ENCODE measurements at regions not wholly inside any gene's neighbourhood (a gene's known extent, or its start where the extent isn't known, plus 50 kb on each side); places are given as distances from the start of the nearest gene placed in this dataset.

DNA sequence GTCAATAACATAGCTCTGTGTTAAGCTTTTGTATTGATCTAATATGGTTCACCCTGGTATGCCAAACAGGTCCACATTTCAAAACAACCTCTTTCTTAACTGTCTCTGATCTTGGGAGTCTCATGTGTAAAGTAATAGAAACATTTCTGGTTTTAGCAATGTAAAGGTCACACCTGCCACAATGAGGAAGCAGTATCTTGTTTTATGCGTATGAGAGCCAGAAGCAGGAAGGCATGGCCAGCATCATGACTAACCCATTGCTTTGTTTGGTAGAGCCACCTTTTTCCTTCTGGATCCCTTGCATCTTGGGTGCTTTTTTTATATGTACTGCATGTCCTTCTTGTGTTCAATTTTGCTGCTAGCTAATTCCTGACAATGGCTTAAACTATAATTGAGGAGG, 411.3 kb upstream of the SEMA3C start:
- Histone ChIP-seq H3K4me1 (ENCODE audit: control insufficient read depth in 1 of 2, insufficient read depth in 1 of 2, low read depth in 1 of 2, low read length in 1 of 2) (no peaks in the 10 kb centered on the region), H3K27me3 (no peaks in the 10 kb centered on the region), H3K36me3 (no peaks in the 10 kb centered on the region), H3K4me3 (ENCODE audit: low read depth in 1 of 2, low read length in 1 of 2) (no peak overlapping the region), H3K27ac (no peak overlapping the region), H3K9me3 (no peaks in the 10 kb centered on the region)
- TF ChIP-seq, protein P1, sequence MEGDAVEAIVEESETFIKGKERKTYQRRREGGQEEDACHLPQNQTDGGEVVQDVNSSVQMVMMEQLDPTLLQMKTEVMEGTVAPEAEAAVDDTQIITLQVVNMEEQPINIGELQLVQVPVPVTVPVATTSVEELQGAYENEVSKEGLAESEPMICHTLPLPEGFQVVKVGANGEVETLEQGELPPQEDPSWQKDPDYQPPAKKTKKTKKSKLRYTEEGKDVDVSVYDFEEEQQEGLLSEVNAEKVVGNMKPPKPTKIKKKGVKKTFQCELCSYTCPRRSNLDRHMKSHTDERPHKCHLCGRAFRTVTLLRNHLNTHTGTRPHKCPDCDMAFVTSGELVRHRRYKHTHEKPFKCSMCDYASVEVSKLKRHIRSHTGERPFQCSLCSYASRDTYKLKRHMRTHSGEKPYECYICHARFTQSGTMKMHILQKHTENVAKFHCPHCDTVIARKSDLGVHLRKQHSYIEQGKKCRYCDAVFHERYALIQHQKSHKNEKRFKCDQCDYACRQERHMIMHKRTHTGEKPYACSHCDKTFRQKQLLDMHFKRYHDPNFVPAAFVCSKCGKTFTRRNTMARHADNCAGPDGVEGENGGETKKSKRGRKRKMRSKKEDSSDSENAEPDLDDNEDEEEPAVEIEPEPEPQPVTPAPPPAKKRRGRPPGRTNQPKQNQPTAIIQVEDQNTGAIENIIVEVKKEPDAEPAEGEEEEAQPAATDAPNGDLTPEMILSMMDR (IDR thresholded peaks at IDR 0.05): no peak

DNA sequence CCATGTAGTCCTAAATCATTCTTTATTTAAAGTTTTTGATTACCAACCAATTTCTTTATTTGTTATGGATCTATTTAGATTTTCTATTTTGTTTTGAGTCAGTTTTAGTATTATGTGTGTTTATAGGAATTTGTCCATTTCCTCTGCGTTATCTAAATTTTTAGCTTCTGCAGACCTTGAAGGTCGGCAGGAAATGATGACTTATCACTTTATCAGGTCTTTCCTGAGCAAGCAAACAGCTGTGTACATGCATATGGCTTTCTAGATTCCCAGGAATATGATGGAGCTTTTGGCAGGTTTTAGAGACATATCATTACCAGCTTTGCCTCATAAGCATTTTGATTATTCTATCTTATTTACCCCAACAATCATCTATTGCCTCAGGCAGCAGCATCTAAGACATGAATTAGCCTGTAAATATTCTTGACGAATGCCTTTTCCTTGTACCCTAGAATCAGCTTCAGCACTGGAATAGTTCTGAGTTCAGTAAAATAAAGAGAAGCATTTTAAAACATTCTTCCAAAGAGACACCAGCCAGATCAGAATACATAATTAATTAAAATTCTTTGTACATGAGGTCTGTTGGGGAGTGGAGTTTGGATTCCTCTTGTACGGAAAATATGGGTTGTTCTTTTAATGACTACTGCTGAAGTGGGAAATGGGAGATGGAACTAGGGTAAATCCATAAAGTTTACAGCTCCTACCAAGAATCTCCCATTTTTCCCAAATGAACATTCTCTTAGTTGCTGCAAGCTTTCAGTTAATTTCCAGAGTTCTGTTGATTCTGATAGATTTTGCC, 408.8 kb upstream of the SEMA3C start:
- no peaks in the 10 kb centered on the region for H3K36me3 ChIP-seq
- no peaks in the 10 kb centered on the region for H3K9me3 ChIP-seq
- no peaks in the 10 kb centered on the region for H3K4me1 ChIP-seq (ENCODE audit: control insufficient read depth in 1 of 2, insufficient read depth in 1 of 2, low read depth in 1 of 2, low read length in 1 of 2)
- TF ChIP-seq, protein P1 (IDR thresholded peaks at IDR 0.05): no peak
- no peaks in the 10 kb centered on the region for H3K27me3 ChIP-seq
- no peak overlapping the region for H3K27ac ChIP-seq
- no peak overlapping the region for H3K4me3 ChIP-seq (ENCODE audit: low read depth in 1 of 2, low read length in 1 of 2)

DNA sequence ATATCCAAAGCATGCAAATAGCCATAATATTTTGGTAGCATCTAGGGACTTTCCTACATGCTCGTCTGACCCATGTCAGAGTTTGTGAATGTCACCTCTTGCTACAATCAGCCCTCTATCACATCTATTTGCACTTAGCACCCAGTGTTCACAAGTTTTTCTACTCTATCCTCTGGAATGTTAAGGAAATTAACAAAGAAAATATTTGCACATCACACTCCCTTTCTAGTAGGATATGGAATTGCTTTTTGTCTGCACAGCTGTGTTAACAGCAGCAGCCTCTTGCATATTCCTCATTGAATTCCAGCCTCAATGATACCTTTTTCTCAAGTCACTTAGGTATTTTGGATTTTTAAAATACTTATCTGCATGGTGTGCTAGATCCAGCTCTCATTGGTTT, 403.1 kb upstream of the SEMA3C start:
- no peaks in the 10 kb centered on the region for H3K9me3 ChIP-seq
- no peaks in the 10 kb centered on the region for H3K36me3 ChIP-seq
- no peaks in the 10 kb centered on the region for H3K27me3 ChIP-seq
- TF ChIP-seq, protein P1 (IDR thresholded peaks at IDR 0.05): no peak
- H3K27ac ChIP-seq: no peak overlapping the region
- no peak overlapping the region for H3K4me3 ChIP-seq (ENCODE audit: low read depth in 1 of 2, low read length in 1 of 2)
- H3K4me1 ChIP-seq (ENCODE audit: control insufficient read depth in 1 of 2, insufficient read depth in 1 of 2, low read depth in 1 of 2, low read length in 1 of 2): no peaks in the 10 kb centered on the region

DNA sequence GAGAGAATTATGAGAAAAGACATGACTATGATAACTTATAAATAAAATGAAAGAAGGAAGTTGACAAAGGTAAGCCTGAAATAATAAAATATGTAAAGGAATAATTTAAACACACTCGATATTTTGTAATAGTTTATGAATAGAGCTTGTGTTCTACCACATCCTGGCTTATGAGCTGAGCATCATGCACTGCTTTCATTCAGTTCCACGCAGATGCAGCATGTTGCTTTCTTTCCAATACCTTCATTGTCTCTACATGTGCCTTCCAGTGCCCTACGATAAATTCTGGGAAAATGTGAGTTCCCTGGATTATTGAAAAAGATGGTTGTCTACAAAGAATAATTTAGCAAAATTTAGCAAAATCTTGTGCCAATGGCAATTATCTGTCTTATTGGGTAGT, 398.9 kb upstream of the SEMA3C start:
- no peaks in the 10 kb centered on the region for H3K27me3 ChIP-seq
- H3K27ac ChIP-seq: no peak overlapping the region
- TF ChIP-seq, protein P1 (IDR thresholded peaks at IDR 0.05): no peak

DNA sequence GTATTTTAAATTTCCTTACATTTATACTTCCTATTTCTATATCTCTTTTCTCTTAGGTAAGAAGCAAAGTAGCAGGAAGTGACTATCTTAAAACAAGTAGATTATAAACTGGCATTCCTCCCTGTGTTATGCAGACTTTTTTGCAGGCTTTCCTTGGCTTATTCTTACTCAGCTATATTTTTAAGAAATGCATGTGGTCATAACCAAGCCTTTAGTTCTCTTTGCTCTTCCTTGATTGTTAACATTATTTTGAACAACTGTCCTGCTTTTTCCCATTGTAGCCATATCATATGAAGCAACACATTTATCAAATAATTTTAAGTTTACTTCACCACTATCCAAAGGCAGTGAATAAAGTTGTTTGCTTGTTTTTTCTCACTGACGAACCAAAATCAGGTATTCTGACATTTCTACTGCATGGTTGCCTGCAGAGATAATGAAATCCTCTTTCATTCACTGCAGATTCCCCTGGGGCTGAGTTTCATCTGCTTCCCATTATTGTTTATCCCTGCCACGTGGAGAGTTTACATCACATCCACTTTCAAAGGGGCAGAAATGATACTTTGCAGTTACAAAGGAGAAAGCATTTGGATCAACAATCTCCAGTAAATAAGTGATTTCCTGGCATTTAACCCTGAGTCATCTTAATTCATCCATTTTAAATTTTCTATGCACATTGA, 389.9 kb upstream of the SEMA3C start:
- TF ChIP-seq, protein P1 (IDR thresholded peaks at IDR 0.05): no peak
- H3K36me3 ChIP-seq: no peaks in the 10 kb centered on the region
- H3K9me3 ChIP-seq: no peaks in the 10 kb centered on the region
- H3K27ac ChIP-seq: no peak overlapping the region
- H3K27me3 ChIP-seq: no peaks in the 10 kb centered on the region
- H3K4me3 ChIP-seq (ENCODE audit: low read depth in 1 of 2, low read length in 1 of 2): no peak overlapping the region
- no peaks in the 10 kb centered on the region for H3K4me1 ChIP-seq (ENCODE audit: control insufficient read depth in 1 of 2, insufficient read depth in 1 of 2, low read depth in 1 of 2, low read length in 1 of 2)

More for the DNA sequence above, 398.9 kb upstream of the SEMA3C start:
- no peaks in the 10 kb centered on the region for H3K4me1 ChIP-seq (ENCODE audit: control insufficient read depth in 1 of 2, insufficient read depth in 1 of 2, low read depth in 1 of 2, low read length in 1 of 2)
- H3K9me3 ChIP-seq: no peaks in the 10 kb centered on the region
- H3K4me3 ChIP-seq (ENCODE audit: low read depth in 1 of 2, low read length in 1 of 2): no peak overlapping the region
- no peaks in the 10 kb centered on the region for H3K36me3 ChIP-seq

All from neutrophil (primary cell).